HEK293T (cell line): ENCODE measurements at regions not wholly inside any gene's neighbourhood (a gene's known extent, or its start where the extent isn't known, plus 50 kb on each side); places are given as distances from the start of the nearest gene placed in this dataset.
"Not testable (repeated sequence)": the region's sequence is repeated elsewhere in the genome, so short reads cannot be mapped to it uniquely, and the experiment has no call there.

Source experiments
- CTCF ChIA-PET: fragments of 350-600 bp; formaldehyde crosslinking; extraction: SDS; loops from one replicate; lab custom pipeline; 2021; ENCODE audit warnings: antibody characterized with exemption, inconsistent platforms; lab: Yijun Ruan, JAX
- POLR2A ChIA-PET: fragments of 350-600 bp; formaldehyde crosslinking; extraction: SDS; loops from one replicate; lab custom pipeline; 2020; ENCODE audit warnings: antibody characterized with exemption, inconsistent platforms; lab: Yijun Ruan, JAX
- DNase-seq: peaks from one replicate; pipeline ENCODE4 v3.0.0; 2012; ENCODE audit warnings: mixed read lengths; ENCODE audit errors: extremely low spot score
- ARNT ChIP-seq: fragments of 450-650 bp; IDR thresholded peaks from 2 replicates; pipeline ENCODE4 v1.6.1; 2017; ENCODE audit warnings: mild to moderate bottlenecking
- BHLHE40 ChIP-seq: fragments of 450-650 bp; IDR thresholded peaks from 2 replicates; pipeline ENCODE4 v1.6.1; 2016; ENCODE audit warnings: mild to moderate bottlenecking, moderate library complexity, borderline replicate concordance
- CTBP1 ChIP-seq: fragments of 450-650 bp; IDR thresholded peaks from 2 replicates; pipeline ENCODE4 v1.6.1; 2016; ENCODE audit warnings: borderline replicate concordance
- ELF4 ChIP-seq: fragments of 450-650 bp; IDR thresholded peaks from 2 replicates; pipeline ENCODE4 v1.6.1; 2017; ENCODE audit warnings: antibody characterized with exemption
- FOXA1 ChIP-seq: fragments of 450-650 bp; IDR thresholded peaks from 2 replicates; pipeline ENCODE4 v1.6.1; 2016; ENCODE audit warnings: mild to moderate bottlenecking
- FOXK2 ChIP-seq: fragments of 450-650 bp; IDR thresholded peaks from 2 replicates; pipeline ENCODE4 v1.6.1; 2016; ENCODE audit warnings: mild to moderate bottlenecking
- FOXM1 ChIP-seq: fragments of 450-650 bp; IDR thresholded peaks from 2 replicates; pipeline ENCODE4 v1.6.1; 2017; ENCODE audit warnings: mild to moderate bottlenecking, borderline replicate concordance
- HDGF ChIP-seq: fragments of 450-650 bp; IDR thresholded peaks from 2 replicates; pipeline ENCODE4 v1.6.1; 2017; ENCODE audit warnings: antibody characterized with exemption, borderline replicate concordance
- L3MBTL2 ChIP-seq: fragments of 450-650 bp; conservative IDR thresholded peaks from 2 replicates; pipeline ENCODE4 v1.6.1; 2016; ENCODE audit warnings: mild to moderate bottlenecking
- LEF1 ChIP-seq: fragments of 450-650 bp; IDR thresholded peaks from 2 replicates; pipeline ENCODE4 v1.6.1; 2017; ENCODE audit warnings: mild to moderate bottlenecking, borderline replicate concordance
- NFRKB ChIP-seq: fragments of 450-650 bp; IDR thresholded peaks from 2 replicates; pipeline ENCODE4 v1.6.1; 2016; ENCODE audit warnings: mild to moderate bottlenecking, moderate library complexity
- SP1 ChIP-seq: fragments of 450-650 bp; IDR thresholded peaks from 2 replicates; pipeline ENCODE4 v1.6.1; 2017
- SUZ12 ChIP-seq: fragments of 450-650 bp; IDR thresholded peaks from 2 replicates; pipeline ENCODE4 v1.6.1; 2016; ENCODE audit warnings: mild to moderate bottlenecking
- TARDBP ChIP-seq: fragments of 450-650 bp; IDR thresholded peaks from 2 replicates; pipeline ENCODE4 v1.6.1; 2016
- ZNF384 ChIP-seq: fragments of 450-650 bp; IDR thresholded peaks from 2 replicates; pipeline ENCODE4 v1.6.1; 2016
- TF ChIP-seq, protein P1 (sequence below): fragments of 450-650 bp; IDR thresholded peaks from 2 replicates; pipeline ENCODE4 v1.6.1; 2016

DNA sequence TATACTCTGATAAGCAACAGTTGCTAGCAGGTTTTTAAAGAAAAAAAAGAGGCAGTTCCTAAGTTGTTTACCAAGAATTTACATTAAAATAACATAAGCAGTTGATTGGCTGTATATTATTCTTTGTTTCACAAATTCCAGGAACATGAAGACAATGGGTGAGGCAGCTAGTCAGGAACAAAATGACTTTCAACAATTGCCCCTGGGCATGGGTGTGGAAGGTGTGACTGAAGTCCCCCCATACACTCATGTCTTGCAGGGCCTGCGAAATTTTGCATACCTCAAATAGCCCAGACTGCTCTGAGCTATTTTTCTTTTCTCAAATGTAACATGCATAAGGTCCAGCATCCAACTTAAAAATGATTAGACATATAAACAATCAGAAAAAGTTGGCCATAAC lies 267.2 kb upstream of the DIO3 start:
- ChIA-PET CTCF (no interaction called here), POLR2A (no interaction called here)

DNA sequence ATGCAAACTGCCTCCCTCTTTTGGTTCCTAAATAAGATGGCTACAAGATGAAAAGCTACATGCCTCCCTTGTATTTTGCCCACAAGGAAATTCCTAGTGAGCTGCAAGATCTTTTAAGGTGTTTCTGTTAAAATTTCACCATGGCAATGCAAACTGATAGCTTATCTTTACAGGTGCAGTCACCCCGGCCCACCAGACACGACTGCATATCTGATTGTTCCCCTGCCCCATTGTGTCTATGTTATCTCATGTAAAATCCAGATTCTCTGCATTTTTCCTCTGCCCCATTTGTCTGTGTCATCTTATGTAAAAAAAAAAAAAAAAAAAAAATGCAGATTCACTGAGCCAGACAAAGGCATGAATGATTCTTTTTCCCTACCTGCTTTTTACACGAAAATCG lies 261.5 kb upstream of the DIO3 start:
- POLR2A ChIA-PET, CTCF ChIA-PET, DNase-seq: not testable (repeated sequence)

More for the DNA sequence above, 267.2 kb upstream of the DIO3 start:
- no peak for DNase-seq
- TF ChIP-seq FOXA1 (no peak), TARDBP (no peak)
- TF ChIP-seq, protein P1, sequence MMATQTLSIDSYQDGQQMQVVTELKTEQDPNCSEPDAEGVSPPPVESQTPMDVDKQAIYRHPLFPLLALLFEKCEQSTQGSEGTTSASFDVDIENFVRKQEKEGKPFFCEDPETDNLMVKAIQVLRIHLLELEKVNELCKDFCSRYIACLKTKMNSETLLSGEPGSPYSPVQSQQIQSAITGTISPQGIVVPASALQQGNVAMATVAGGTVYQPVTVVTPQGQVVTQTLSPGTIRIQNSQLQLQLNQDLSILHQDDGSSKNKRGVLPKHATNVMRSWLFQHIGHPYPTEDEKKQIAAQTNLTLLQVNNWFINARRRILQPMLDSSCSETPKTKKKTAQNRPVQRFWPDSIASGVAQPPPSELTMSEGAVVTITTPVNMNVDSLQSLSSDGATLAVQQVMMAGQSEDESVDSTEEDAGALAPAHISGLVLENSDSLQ, result no peak

DNA sequence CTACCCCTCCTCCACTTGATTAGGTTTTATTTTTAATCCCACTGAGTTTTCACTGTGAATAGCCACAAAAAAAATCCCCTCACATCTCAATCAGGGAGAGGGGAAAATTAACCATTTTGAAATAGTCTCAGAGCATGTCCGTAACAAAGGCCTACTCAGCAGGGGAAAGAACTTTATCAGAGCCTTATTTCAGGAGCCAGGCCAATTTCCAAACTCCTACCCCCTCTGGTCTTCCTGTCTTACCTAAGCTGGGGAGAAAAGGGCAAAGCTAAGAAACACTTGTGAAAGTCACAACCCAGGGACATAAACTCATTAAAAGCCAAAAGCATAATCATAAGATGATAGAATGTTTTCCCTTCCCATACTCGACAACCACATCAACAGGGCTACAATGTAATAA lies 260.3 kb upstream of the DIO3 start:
- POLR2A ChIA-PET, result no interaction called here
- DNase-seq, result no peak
- CTCF ChIA-PET, result interaction anchor here (0.9 kb wide), 1 partner anchor 12 kb away, joined by 3 read pairs; no protein-coding TSS in a partner anchor
- TF ChIP-seq ELF4 (no peak), HDGF (no peak), ZNF384 (no peak), NFRKB (no peak)

DNA sequence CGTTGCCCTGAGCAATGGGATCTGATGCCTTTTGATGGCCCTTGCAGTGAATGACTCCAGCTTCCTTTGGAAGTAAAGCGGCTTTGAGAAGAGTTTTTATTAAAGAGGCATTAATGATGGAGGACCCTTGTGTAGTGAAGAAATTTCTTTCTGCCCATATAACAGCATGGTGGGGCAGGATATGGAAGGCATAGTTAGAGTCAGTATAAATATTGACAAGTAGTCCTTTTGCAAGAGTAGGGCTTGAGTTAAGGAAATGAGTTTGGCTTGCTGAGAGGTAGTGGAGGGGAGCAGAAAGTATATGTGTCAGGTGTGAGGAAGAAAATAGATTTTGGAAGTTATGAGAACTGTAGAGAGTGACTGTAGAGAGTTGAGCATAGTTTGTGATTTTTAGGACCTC lies 254.1 kb upstream of the DIO3 start:
- DNase-seq, POLR2A ChIA-PET, CTCF ChIA-PET: not testable (repeated sequence)

DNA sequence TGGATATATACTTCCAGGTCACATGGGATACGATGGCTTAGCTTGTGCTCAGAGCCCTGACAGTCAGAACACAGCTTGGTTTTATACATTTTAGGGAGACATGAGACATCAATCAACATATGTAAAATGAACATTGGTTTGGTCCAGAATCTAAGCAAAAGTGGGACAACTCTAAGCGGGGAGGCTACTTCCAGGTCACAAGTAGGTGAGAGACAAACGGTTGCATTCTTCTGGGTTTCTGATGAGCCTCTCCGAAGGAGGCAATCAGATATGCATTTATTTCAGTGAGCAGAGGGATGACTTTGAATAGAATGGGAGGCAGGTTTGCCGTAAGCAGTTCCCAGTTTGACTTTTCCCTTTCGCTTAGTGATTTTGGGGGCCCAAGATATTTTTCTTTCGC lies 250.1 kb upstream of the DIO3 start:
- DNase-seq, POLR2A ChIA-PET, CTCF ChIA-PET: not testable (repeated sequence)

DNA sequence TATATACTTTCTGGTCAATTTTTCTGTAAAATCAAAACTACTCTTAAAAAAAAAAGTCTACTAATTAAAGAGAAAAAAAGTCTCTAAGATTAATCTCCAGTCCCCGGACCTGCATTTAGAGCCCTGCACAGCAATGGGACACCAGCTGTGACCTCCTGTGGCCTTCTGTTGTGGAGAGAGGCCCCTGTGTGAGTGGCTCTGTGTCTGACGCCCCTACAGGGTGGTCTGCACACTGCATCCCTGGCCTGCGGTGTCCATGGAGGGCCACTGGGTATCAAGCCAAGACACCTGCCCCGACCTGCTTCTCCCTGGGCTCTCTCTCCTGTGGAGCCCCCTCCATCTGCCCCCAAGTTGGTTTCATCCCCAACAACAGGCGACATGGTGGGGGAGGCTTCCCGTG lies 248.0 kb upstream of the DIO3 start:
- TF ChIP-seq HDGF (no peak), SUZ12 (no peak), SP1 (no peak), BHLHE40 (no peak), ARNT (no peak), NFRKB (no peak), FOXM1 (no peak), FOXK2 (no peak), CTBP1 (no peak), L3MBTL2 (no peak), ELF4 (no peak), ZNF384 (no peak), TARDBP (no peak), LEF1 (no peak), FOXA1 (no peak)
- TF ChIP-seq, protein P1, result no peak
- DNase-seq, result peak; percentile 23
- POLR2A ChIA-PET, result no interaction called here
- CTCF ChIA-PET, result interaction anchor here (0.8 kb wide), 1 partner anchor 12 kb away, joined by 3 read pairs; no protein-coding TSS in a partner anchor

DNA sequence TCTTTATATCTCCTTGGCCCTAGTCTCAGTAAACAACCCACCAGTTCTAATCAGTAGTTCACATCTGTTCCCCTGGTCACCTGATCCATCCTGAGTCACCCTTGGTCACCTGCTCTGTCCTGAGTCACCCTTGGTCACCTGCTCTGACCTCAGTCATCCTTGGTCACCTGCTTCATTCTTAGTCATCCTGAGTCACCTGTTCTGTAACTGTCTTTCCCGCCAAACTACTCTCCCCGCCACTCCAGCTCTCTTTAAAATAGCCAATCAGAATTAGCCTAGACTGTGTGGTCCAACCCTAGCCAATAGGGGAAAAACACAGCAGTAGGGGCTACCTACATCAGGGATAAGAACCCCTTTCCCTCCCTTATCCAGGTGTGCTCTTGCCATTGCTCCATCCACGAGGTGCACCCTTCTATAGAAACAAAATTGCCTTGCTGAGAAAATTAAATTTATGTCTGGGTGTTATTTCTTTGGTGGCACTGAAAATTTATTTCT lies 245.4 kb upstream of the DIO3 start:
- no peak for DNase-seq
- CTCF ChIA-PET, result no interaction called here
- no peak for TF ChIP-seq SP1
- no peak for TF ChIP-seq BHLHE40
- no peak for TF ChIP-seq CTBP1
- no peak for TF ChIP-seq FOXA1
- no peak for TF ChIP-seq NFRKB
- TF ChIP-seq ZNF384, result no peak
- no peak for TF ChIP-seq ARNT
- no peak for TF ChIP-seq FOXK2
- no peak for TF ChIP-seq FOXM1
- no peak for TF ChIP-seq ELF4
- no peak for TF ChIP-seq L3MBTL2
- no peak for TF ChIP-seq LEF1
- TF ChIP-seq HDGF, result no peak
- TF ChIP-seq, protein P1, result no peak
- no peak for TF ChIP-seq TARDBP
- TF ChIP-seq SUZ12, result no peak
- POLR2A ChIA-PET, result no interaction called here

DNA sequence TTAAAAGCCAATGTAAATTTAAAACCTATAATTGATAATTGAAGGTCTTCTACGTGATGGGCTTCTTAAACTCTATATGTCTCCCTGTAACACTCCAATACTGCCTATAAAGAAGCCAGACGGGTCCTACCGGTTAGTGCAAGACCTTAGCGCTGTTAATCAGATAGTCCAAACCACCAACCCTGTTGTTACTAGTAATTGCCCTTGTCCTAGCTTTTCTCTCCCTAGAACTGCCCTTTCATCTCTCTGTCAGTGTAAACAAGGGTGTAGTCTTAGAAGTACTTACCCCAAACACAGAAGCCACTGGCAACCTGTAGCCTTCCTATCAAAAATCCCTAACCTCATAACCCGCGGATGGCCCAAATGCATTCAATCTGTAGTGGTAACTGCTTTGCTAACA lies 243.0 kb upstream of the DIO3 start:
- no peak for DNase-seq
- TF ChIP-seq SUZ12, result no peak
- TF ChIP-seq ELF4, result no peak
- TF ChIP-seq SP1, result no peak
- TF ChIP-seq ARNT, result no peak
- no peak for TF ChIP-seq BHLHE40
- TF ChIP-seq ZNF384, result no peak
- TF ChIP-seq NFRKB, result no peak
- TF ChIP-seq LEF1, result no peak
- no peak for TF ChIP-seq CTBP1
- no peak for TF ChIP-seq TARDBP
- no peak for TF ChIP-seq HDGF
- no peak for TF ChIP-seq FOXA1
- TF ChIP-seq L3MBTL2, result no peak
- TF ChIP-seq FOXK2, result no peak
- no peak for TF ChIP-seq FOXM1
- TF ChIP-seq, protein P1, result no peak
- CTCF ChIA-PET, result no interaction called here
- POLR2A ChIA-PET, result no interaction called here
